H1 (cell line): ENCODE measurements at regions not wholly inside any gene's neighbourhood (a gene's known extent, or its start where the extent isn't known, plus 50 kb on each side); places are given as distances from the start of the nearest gene placed in this dataset.

Source experiments
- CTCF ChIA-PET: fragments of 300-600 bp; sonication (Branson Sonifier 250); formaldehyde crosslinking; loops from one replicate; lab custom pipeline; 2021; ENCODE audit not compliant: partially characterized antibody; lab: Charles Lee
- POLR2A ChIA-PET: fragments of 300-600 bp; sonication (Branson Sonifier 250); formaldehyde crosslinking; loops from one replicate; lab custom pipeline; 2021; ENCODE audit warnings: inconsistent platforms; ENCODE audit not compliant: partially characterized antibody; lab: Charles Lee
- DNase-seq, 2 experiments: peaks; one replicate each; pipeline versions ENCODE4 v3.0.0 to v3.0.0-alpha.2; 2010 to 2022; ENCODE audit warnings: low spot score in 2 of 2, low read depth in 1 of 2, mixed read lengths in 1 of 2
- FAIRE-seq: peaks from 2 replicates; lab custom pipeline; 2011; peaks lifted over from hg19 to GRCh38; lab: Jason Lieb, UNC
- H2AFZ ChIP-seq: 2 replicates; pipeline ENCODE4 v1.8.1; 2012; ENCODE audit warnings: low read length, inconsistent platforms
- H2AK5ac ChIP-seq: 2 replicates; pipeline ENCODE4 v1.6.1; 2013; ENCODE audit warnings: low read depth, low read length
- H2BK120ac ChIP-seq: replicated peaks from 2 replicates; pipeline ENCODE3; 2013; ENCODE audit warnings: low read depth, low read length, inconsistent platforms
- H2BK12ac ChIP-seq: 2 replicates; pipeline ENCODE4 v1.6.1; 2013; ENCODE audit warnings: low read depth, low read length
- H2BK15ac ChIP-seq: 2 replicates; pipeline ENCODE4 v1.6.1; 2013; ENCODE audit warnings: low read length
- H2BK20ac ChIP-seq: 2 replicates; pipeline ENCODE4 v1.6.1; 2013; ENCODE audit warnings: low read length
- H2BK5ac ChIP-seq: 2 replicates; pipeline ENCODE4 v1.6.1; 2013; ENCODE audit warnings: low read depth, low read length
- H3K14ac ChIP-seq: 2 replicates; pipeline ENCODE4 v1.6.1; 2013; ENCODE audit warnings: inconsistent platforms; ENCODE audit not compliant: insufficient read length
- H3K18ac ChIP-seq: 2 replicates; pipeline ENCODE4 v1.6.1; 2013; ENCODE audit warnings: low read length; ENCODE audit errors: extremely low read depth
- H3K23ac ChIP-seq: 2 replicates; pipeline ENCODE4 v1.6.1; 2013; ENCODE audit warnings: inconsistent platforms; ENCODE audit not compliant: insufficient read length
- H3K23me2 ChIP-seq: 2 replicates; pipeline ENCODE4 v1.6.1; 2013; ENCODE audit warnings: low read depth, low read length
- H3K27ac ChIP-seq: 2 replicates; pipeline ENCODE4 v1.6.1; 2011; ENCODE audit warnings: low read depth, low read length, inconsistent platforms
- H3K27me3 ChIP-seq, 4 experiments: replicated peaks in 1 of 4; 1 replicate in 1 of 4; 2 replicates in 3 of 4; pipeline versions ENCODE4 v1.6.1 to v1.8.1; 2011 to 2013; ENCODE audit warnings: low read length in 3 of 4, mild to moderate bottlenecking in 3 of 4, inconsistent platforms in 2 of 4, mixed read lengths in 2 of 4, moderate library complexity in 1 of 4; ENCODE audit not compliant: control insufficient read depth in 3 of 4, insufficient read depth in 3 of 4; ENCODE audit errors: extremely low read depth in 1 of 4
- H3K36me3 ChIP-seq, 4 experiments: 2 replicates each; pipeline versions ENCODE4 v1.6.1 to v1.8.1; 2011 to 2013; ENCODE audit warnings: mild to moderate bottlenecking in 4 of 4, low read length in 3 of 4, moderate library complexity in 2 of 4, control low read depth in 1 of 4, inconsistent platforms in 1 of 4; ENCODE audit not compliant: insufficient read depth in 4 of 4, control insufficient read depth in 2 of 4
- H3K4ac ChIP-seq: replicated peaks from 2 replicates; pipeline ENCODE3; 2013; ENCODE audit warnings: low read length, low read depth, mixed read lengths, inconsistent platforms; ENCODE audit not compliant: insufficient read length
- H3K4me1 ChIP-seq, 4 experiments: replicated peaks in 1 of 4; 1 replicate in 1 of 4; 2 replicates in 3 of 4; pipeline versions ENCODE4 v1.6.1 to v1.8.1; 2011 to 2013; ENCODE audit warnings: low read length in 3 of 4, inconsistent platforms in 2 of 4, mixed read lengths in 1 of 4; ENCODE audit not compliant: insufficient read depth in 4 of 4, control insufficient read depth in 3 of 4
- H3K4me2 ChIP-seq, 2 experiments: 2 replicates each; pipeline versions ENCODE4 v1.6.1 to v1.8.1; 2011 to 2013; ENCODE audit warnings: low read depth in 2 of 2, low read length in 2 of 2, control low read depth in 1 of 2, inconsistent platforms in 1 of 2, mild to moderate bottlenecking in 1 of 2; ENCODE audit not compliant: insufficient read depth in 1 of 2
- H3K4me3 ChIP-seq, 4 experiments: fragments of 200-600, 300-600 bp in 1 of 4; sonication (generic), shearing (Covaris generic), sonication (Bioruptor Twin) in 1 of 4; 2 replicates each; pipeline versions ENCODE4 v1.5.1 to v1.8.1; 2011 to 2016; ENCODE audit warnings: low read length in 4 of 4, low read depth in 3 of 4, control low read depth in 2 of 4, inconsistent platforms in 2 of 4, mild to moderate bottlenecking in 2 of 4, mixed read lengths in 1 of 4, moderate library complexity in 1 of 4; ENCODE audit not compliant: insufficient read depth in 2 of 4; ENCODE audit errors: extremely low read depth in 1 of 4
- H3K56ac ChIP-seq: replicated peaks from 2 replicates; pipeline ENCODE3; 2013; ENCODE audit warnings: low read depth, mild to moderate bottlenecking, mixed read lengths, low read length, inconsistent platforms; ENCODE audit not compliant: insufficient read length
- H3K79me1 ChIP-seq: 2 replicates; pipeline ENCODE4 v1.6.1; 2013; ENCODE audit warnings: low read depth, low read length, control low read depth
- H3K79me2 ChIP-seq, 2 experiments: 2 replicates each; pipeline versions ENCODE4 v1.6.1 to v1.8.1; 2012 to 2013; ENCODE audit warnings: low read length in 2 of 2, mild to moderate bottlenecking in 2 of 2, inconsistent platforms in 1 of 2; ENCODE audit not compliant: insufficient read depth in 2 of 2, control insufficient read depth in 1 of 2
- H3K9ac ChIP-seq, 4 experiments: replicated peaks in 1 of 4; 1 replicate in 1 of 4; 2 replicates in 3 of 4; pipeline versions ENCODE4 v1.6.1 to v1.8.1; 2011 to 2013; ENCODE audit warnings: low read depth in 3 of 4, low read length in 3 of 4, control low read depth in 2 of 4, mild to moderate bottlenecking in 2 of 4, moderate library complexity in 2 of 4, inconsistent platforms in 1 of 4; ENCODE audit errors: extremely low read depth in 1 of 4
- H3K9me3 ChIP-seq, 2 experiments: 2 replicates each; pipeline versions ENCODE4 v1.6.1 to v1.8.1; 2012 to 2013; ENCODE audit warnings: mild to moderate bottlenecking in 2 of 2, moderate library complexity in 2 of 2, control low read depth in 1 of 2, inconsistent platforms in 1 of 2, low read depth in 1 of 2, low read length in 1 of 2, mixed read lengths in 1 of 2; ENCODE audit not compliant: insufficient read depth in 2 of 2
- H4K20me1 ChIP-seq, 2 experiments: replicated peaks in 1 of 2; 2 replicates each; pipeline versions ENCODE3 to v1.8.1; 2011 to 2013; ENCODE audit warnings: inconsistent platforms in 2 of 2, low read length in 2 of 2, mild to moderate bottlenecking in 1 of 2; ENCODE audit not compliant: insufficient read depth in 2 of 2, control insufficient read depth in 1 of 2
- H4K5ac ChIP-seq: 2 replicates; pipeline ENCODE4 v1.6.1; 2013; ENCODE audit warnings: low read length, low read depth, mixed read lengths, inconsistent platforms; ENCODE audit not compliant: insufficient read length
- H4K8ac ChIP-seq: 2 replicates; pipeline ENCODE4 v1.8.0; 2013; ENCODE audit warnings: mild to moderate bottlenecking, moderate library complexity, low read length, inconsistent platforms; ENCODE audit not compliant: insufficient read depth; ENCODE audit errors: extremely low read depth
- H4K91ac ChIP-seq: replicated peaks from 2 replicates; pipeline ENCODE3; 2013; ENCODE audit warnings: low read length, mixed read lengths, inconsistent platforms; ENCODE audit not compliant: insufficient read length
- BRCA1 ChIP-seq: IDR thresholded peaks from 2 replicates; pipeline ENCODE4 v1.6.1; 2012; ENCODE audit warnings: low read depth, low read length, improper control_type of control experiment
- PHF8 ChIP-seq: fragments of 200-600 bp; sonication (generic); conservative IDR thresholded peaks from 2 replicates; pipeline ENCODE4 v1.7.1; 2012; ENCODE audit warnings: low read depth, mild to moderate bottlenecking, inconsistent platforms, low read length, moderate library complexity
- POU5F1 ChIP-seq: IDR thresholded peaks from 2 replicates; pipeline ENCODE4 v1.6.1; 2011; ENCODE audit warnings: low read depth, mild to moderate bottlenecking, low read length, moderate library complexity
- SP2 ChIP-seq: IDR thresholded peaks from 2 replicates; pipeline ENCODE4 v1.6.1; 2012; ENCODE audit warnings: mild to moderate bottlenecking, low read length, inconsistent platforms
- SUZ12 ChIP-seq: fragments of 200-600 bp; sonication (generic); IDR thresholded peaks from 2 replicates; pipeline ENCODE4 v1.6.1; 2012; ENCODE audit warnings: mild to moderate bottlenecking, inconsistent platforms, low read length, moderate library complexity, mixed read lengths
- ZNF274 ChIP-seq: IDR thresholded peaks from 2 replicates; pipeline ENCODE4 v1.7.0; 2012; ENCODE audit warnings: low read length, borderline replicate concordance; ENCODE audit errors: extremely low read depth
- WGBS, 2 experiments: shearing (Covaris generic) in 1 of 2; methylation state at CpG; one replicate each; pipeline versions ENCODE4 v1.1.6 to v1.1.7; 2013 to 2015; ENCODE audit warnings: low lambda C conversion rate in 2 of 2, mixed read lengths in 2 of 2, inconsistent platforms in 1 of 2, low coverage in 1 of 2, missing lambda C conversion rate in 1 of 2; ENCODE audit not compliant: insufficient replicate concordance in 2 of 2, insufficient coverage in 1 of 2, insufficient read length in 1 of 2; ENCODE audit errors: extremely low coverage in 1 of 2, missing lambda C conversion rate in 1 of 2; 5-methylcytosine and 5-hydroxymethylcytosine counted together
- TF ChIP-seq, protein P1 (sequence below): IDR thresholded peaks from 2 replicates; pipeline ENCODE4 v1.6.1; 2011; ENCODE audit warnings: low read depth, mild to moderate bottlenecking, low read length; ENCODE audit not compliant: insufficient read depth
- TF ChIP-seq, protein P2 (sequence below): IDR thresholded peaks from 2 replicates; pipeline ENCODE4 v1.6.1; 2012; ENCODE audit warnings: inconsistent platforms

DNA sequence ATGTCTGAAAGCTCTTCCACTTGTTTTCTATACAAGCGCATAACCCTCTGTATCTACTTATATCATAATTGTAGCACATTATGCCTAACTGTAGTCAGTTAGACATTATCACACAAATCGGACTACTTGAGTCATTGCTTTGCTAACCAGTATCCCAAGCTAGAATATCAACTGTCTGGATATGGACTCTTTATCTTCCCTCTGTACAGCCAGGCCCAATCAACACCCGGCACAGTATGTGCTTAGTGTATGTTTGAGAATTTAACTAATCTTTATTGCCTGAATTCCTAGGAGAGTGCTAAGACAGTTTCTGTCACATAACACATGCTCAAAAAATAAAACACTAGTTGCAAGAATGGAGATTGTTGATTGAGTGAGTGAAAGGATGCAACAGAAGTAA lies 211.2 kb downstream of the ARL4A start:
- H3K9me3 ChIP-seq = no peaks in the 10 kb centered on the region
- 0 out of 7 replicates have a peak, but pooled peaks cover 0 to 3% (median 0%) of the 10 kb centered on the region in 4 experiments for H3K4me1 ChIP-seq
- H3K23ac ChIP-seq = no peak overlapping the region
- H3K79me2 ChIP-seq = no peaks in the 10 kb centered on the region
- no peak overlapping the region for H3K4ac ChIP-seq
- POLR2A ChIA-PET = no interaction called here
- no peaks in the 10 kb centered on the region for H3K23me2 ChIP-seq
- H3K27me3 ChIP-seq = no peaks in the 10 kb centered on the region
- no peak overlapping the region for H3K4me3 ChIP-seq
- H3K4me2 ChIP-seq = no peak overlapping the region
- H2AFZ ChIP-seq = no peak overlapping the region
- H2BK120ac ChIP-seq = no peak overlapping the region
- no peak overlapping the region for H3K14ac ChIP-seq
- FAIRE-seq = no peak
- H3K9ac ChIP-seq = no peak overlapping the region
- H4K91ac ChIP-seq = no peak overlapping the region
- no peaks in the 10 kb centered on the region for H4K20me1 ChIP-seq
- 86% methylated on average over 3 of the region's 3 CpGs; no CpG with 5 or more reads in 1 of the 2 experiments for WGBS, 2 experiments
- H2BK20ac ChIP-seq = no peak overlapping the region
- DNase-seq = no peak
- H2BK15ac ChIP-seq = no peak overlapping the region
- no peak overlapping the region for H3K18ac ChIP-seq
- H3K36me3 ChIP-seq = no peaks in the 10 kb centered on the region; a peak in 1 of 8 replicates
- no peak overlapping the region for H4K8ac ChIP-seq
- H3K79me1 ChIP-seq = no peaks in the 10 kb centered on the region
- no peak overlapping the region for H4K5ac ChIP-seq
- H3K56ac ChIP-seq = no peak overlapping the region
- no peak overlapping the region for H2AK5ac ChIP-seq
- CTCF ChIA-PET = interaction anchor here (1.5 kb wide), 1 partner anchor 19 kb away, joined by 4 read pairs; no protein-coding TSS in a partner anchor
- no peak overlapping the region for H3K27ac ChIP-seq
- no peak overlapping the region for H2BK12ac ChIP-seq
- H2BK5ac ChIP-seq = no peak overlapping the region
- TF ChIP-seq ZNF274 (no peak), BRCA1 (no peak), SP2 (no peak), PHF8 (no peak), SUZ12 (no peak), POU5F1 (no peak)
- TF ChIP-seq, protein P1, sequence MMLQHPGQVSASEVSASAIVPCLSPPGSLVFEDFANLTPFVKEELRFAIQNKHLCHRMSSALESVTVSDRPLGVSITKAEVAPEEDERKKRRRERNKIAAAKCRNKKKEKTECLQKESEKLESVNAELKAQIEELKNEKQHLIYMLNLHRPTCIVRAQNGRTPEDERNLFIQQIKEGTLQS = no peak
- TF ChIP-seq, protein P2, sequence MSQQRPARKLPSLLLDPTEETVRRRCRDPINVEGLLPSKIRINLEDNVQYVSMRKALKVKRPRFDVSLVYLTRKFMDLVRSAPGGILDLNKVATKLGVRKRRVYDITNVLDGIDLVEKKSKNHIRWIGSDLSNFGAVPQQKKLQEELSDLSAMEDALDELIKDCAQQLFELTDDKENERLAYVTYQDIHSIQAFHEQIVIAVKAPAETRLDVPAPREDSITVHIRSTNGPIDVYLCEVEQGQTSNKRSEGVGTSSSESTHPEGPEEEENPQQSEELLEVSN = no peak
